BLaER1 treated with 17β-estradiol and CSF1 and Interleukin-3, amounts not matched to agents 10 nM and 100 nM (cell line): ENCODE measurements at regions not wholly inside any gene's neighbourhood (a gene's known extent, or its start where the extent isn't known, plus 50 kb on each side); places are given as distances from the start of the nearest gene placed in this dataset.
"Not testable (repeated sequence)": the region's sequence is repeated elsewhere in the genome, so short reads cannot be mapped to it uniquely, and the experiment has no call there.

Experiments used
- H3K27ac ChIP-seq, 11 experiments: shearing (Covaris generic); formaldehyde crosslinking; 2 replicates each; pipeline ENCODE4 v1.8.1; 2022
- H3K27me3 ChIP-seq, 11 experiments: shearing (Covaris generic); formaldehyde crosslinking; 2 replicates each; pipeline ENCODE4 v1.8.1; 2022
- H3K36me3 ChIP-seq, 11 experiments: shearing (Covaris generic); formaldehyde crosslinking; 2 replicates each; pipeline ENCODE4 v1.8.1; 2022
- H3K4me1 ChIP-seq, 10 experiments: shearing (Covaris generic); formaldehyde crosslinking; 2 replicates each; pipeline ENCODE4 v1.8.1; 2022
- H3K4me2 ChIP-seq, 11 experiments: shearing (Covaris generic); formaldehyde crosslinking; 2 replicates each; pipeline ENCODE4 v1.8.1; 2022
- H3K4me3 ChIP-seq, 10 experiments: shearing (Covaris generic); formaldehyde crosslinking; 2 replicates each; pipeline ENCODE4 v1.8.1; 2022
- H3K9ac ChIP-seq, 11 experiments: shearing (Covaris generic); formaldehyde crosslinking; 2 replicates each; pipeline ENCODE4 v1.8.1; 2022
- H3K9me3 ChIP-seq, 11 experiments: shearing (Covaris generic); formaldehyde crosslinking; replicated peaks in 1 of 11; 2 replicates each; pipeline ENCODE4 v1.8.1; 2022
- H4K20me1 ChIP-seq, 11 experiments: shearing (Covaris generic); formaldehyde crosslinking; 2 replicates each; pipeline ENCODE4 v1.8.1; 2022
- Cebpa-rat ChIP-seq, 11 experiments: shearing (Covaris generic); IDR thresholded peaks; 2 replicates each; pipeline ENCODE4 v1.8.1; 2022

DNA sequence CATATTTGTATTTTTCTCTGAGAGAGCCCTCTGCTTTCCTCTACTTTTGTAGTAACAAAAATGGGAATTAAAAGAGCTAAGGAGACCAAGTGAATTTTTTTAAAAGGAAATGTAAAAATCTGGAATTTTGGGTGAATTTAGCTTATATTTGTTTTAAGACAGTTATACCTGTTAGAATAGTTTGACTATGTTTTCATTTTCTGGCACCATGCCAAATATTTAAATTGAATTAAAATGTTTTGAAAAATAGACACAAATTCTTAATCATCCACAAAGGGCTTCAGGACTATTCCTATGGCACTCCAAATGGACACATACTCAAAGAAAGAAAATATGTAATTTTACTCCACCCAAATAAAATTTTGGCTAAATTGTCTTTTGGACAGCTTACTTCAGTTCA lies 209.6 kb downstream of the SH3BGRL start:
- Histone ChIP-seq H3K36me3 (no peaks in the 10 kb centered on the region), H3K27ac (no peak overlapping the region), H3K4me3 (no peak overlapping the region), H4K20me1 (peaks cover 0 to 7% (median 0%) of the 10 kb centered on the region in 11 experiments; a peak in 1 of 22 replicates), H3K9ac (no peak overlapping the region), H3K4me1 (no peaks in the 10 kb centered on the region), H3K9me3 (no peaks in the 10 kb centered on the region), H3K4me2 (no peak overlapping the region), H3K27me3 (peaks cover 48 to 96% (median 89%) of the 10 kb centered on the region in 11 experiments)
- no peak for TF ChIP-seq Cebpa-rat (IDR thresholded peaks at IDR 0.05)

DNA sequence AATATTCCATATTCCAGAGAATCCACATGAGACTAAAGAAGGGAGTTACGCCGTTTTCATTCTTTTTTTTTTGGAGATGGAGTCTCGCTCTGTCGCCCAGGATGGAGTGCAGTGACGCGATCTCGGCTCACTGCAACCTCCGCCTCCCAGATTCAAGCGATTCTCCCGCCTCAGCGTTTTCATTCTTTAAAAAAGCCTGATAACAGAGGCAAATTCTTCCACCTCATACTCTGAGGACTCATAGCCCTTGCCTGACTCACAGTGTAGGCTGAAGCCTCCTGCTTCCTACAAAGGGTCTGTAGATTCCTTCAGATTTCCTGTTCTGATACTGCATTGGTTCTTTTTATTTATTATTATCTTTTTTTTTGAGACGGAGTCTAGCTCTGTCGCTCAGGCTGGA lies 210.5 kb downstream of the SH3BGRL start:
- H4K20me1 ChIP-seq, result no peaks in the 10 kb centered on the region; a peak in 1 of 22 replicates
- H3K4me2 ChIP-seq, result no peak overlapping the region
- no peaks in the 10 kb centered on the region for H3K4me1 ChIP-seq
- TF ChIP-seq Cebpa-rat (IDR thresholded peaks at IDR 0.05), result no peak
- H3K27me3 ChIP-seq, result peaks cover 43 to 96% (median 89%) of the 10 kb centered on the region in 11 experiments
- no peak overlapping the region for H3K4me3 ChIP-seq
- H3K9ac ChIP-seq, result no peak overlapping the region
- H3K27ac ChIP-seq, result no peak overlapping the region
- H3K36me3 ChIP-seq, result no peaks in the 10 kb centered on the region
- H3K9me3 ChIP-seq, result no peaks in the 10 kb centered on the region

DNA sequence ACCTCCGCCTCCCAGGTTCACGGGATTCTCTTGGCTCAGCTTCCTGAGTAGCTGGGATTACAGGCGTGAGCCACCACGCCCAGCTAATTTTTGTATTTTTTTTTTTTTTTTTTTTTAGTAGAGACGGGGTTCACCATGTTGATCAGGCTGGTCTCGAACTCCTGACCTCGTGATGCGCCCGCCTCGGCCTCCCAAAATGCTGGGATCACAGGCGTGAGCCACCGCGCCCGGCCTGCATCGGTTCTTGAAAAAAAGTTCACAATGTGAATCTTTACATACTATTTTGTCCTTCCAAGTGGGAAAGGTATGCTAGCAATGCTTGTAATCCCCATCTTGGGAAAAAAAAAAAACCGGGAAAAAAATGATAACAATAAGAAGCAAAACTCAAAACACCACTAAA lies 211.0 kb downstream of the SH3BGRL start:
- H3K36me3 ChIP-seq, H3K4me1 ChIP-seq, H3K4me3 ChIP-seq, H3K9ac ChIP-seq, H3K27ac ChIP-seq, H3K4me2 ChIP-seq, H4K20me1 ChIP-seq, H3K9me3 ChIP-seq: not testable (repeated sequence)
- peaks cover 43 to 96% (median 89%) of the 10 kb centered on the region in 11 experiments for H3K27me3 ChIP-seq

DNA sequence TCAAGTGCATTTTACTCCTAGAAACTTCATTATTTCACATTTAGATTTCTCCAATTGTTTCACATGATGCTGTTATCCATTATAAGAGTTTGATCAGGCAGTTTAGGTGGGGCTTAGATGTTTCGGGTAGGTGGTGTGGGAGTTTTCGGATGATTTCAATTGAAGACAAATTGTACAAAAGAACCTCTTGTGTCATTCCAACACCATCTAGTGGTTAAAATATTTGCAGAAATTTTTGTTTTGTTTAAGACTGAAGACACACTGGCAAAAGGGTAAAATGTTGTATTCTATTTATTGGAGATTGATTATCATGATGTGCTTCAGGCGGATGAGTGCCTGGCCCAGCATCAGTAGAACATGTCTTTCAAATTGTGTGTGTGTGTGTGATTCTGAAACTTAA lies 212.7 kb downstream of the SH3BGRL start:
- no peak overlapping the region for H3K9ac ChIP-seq
- H3K4me1 ChIP-seq, result no peaks in the 10 kb centered on the region
- H3K27ac ChIP-seq, result no peak overlapping the region
- no peak overlapping the region for H3K4me2 ChIP-seq
- H3K36me3 ChIP-seq, result no peaks in the 10 kb centered on the region
- no peaks in the 10 kb centered on the region for H4K20me1 ChIP-seq
- no peak overlapping the region for H3K4me3 ChIP-seq
- peaks cover 41 to 96% (median 89%) of the 10 kb centered on the region in 11 experiments for H3K27me3 ChIP-seq
- no peak for TF ChIP-seq Cebpa-rat (IDR thresholded peaks at IDR 0.05)
- H3K9me3 ChIP-seq, result no peaks in the 10 kb centered on the region
